Mesenchymal stem cell (in vitro differentiated cells and primary cell): ENCODE measurements at regions not wholly inside any gene's neighbourhood (a gene's known extent, or its start where the extent isn't known, plus 50 kb on each side); places are given as distances from the start of the nearest gene placed in this dataset.

ENCODE experiments used
- DNase-seq: peaks from one replicate; pipeline ENCODE4 v3.0.0-alpha.2; 2013
- H2AFZ ChIP-seq: one replicate; pipeline ENCODE4 v1.6.1; 2013; ENCODE audit warnings: low read depth, mild to moderate bottlenecking, control low read depth, inconsistent platforms, low read length, moderate library complexity
- H2AK5ac ChIP-seq: 2 replicates; pipeline ENCODE4 v1.6.1; 2013; ENCODE audit warnings: low read length, moderate library complexity, mild to moderate bottlenecking, inconsistent platforms; ENCODE audit not compliant: severe bottlenecking
- H2BK120ac ChIP-seq: one replicate; pipeline ENCODE4 v1.6.1; 2013; ENCODE audit warnings: low read depth, mild to moderate bottlenecking, inconsistent platforms, low read length, moderate library complexity
- H2BK12ac ChIP-seq, 2 experiments: one replicate each; pipeline ENCODE4 v1.6.1; 2013; ENCODE audit warnings: inconsistent platforms in 2 of 2, low read length in 2 of 2, mild to moderate bottlenecking in 2 of 2, moderate library complexity in 2 of 2, control low read depth in 1 of 2
- H2BK15ac ChIP-seq: one replicate; pipeline ENCODE4 v1.6.1; 2013; ENCODE audit warnings: mild to moderate bottlenecking, low read depth, inconsistent platforms; ENCODE audit not compliant: poor library complexity, severe bottlenecking
- H2BK5ac ChIP-seq: 2 replicates; pipeline ENCODE4 v1.6.1; 2013; ENCODE audit warnings: low read depth, mild to moderate bottlenecking, low read length, control low read depth, inconsistent platforms; ENCODE audit not compliant: poor library complexity, severe bottlenecking
- H3K14ac ChIP-seq, 2 experiments: one replicate each; pipeline ENCODE4 v1.6.1; 2013; ENCODE audit warnings: inconsistent platforms in 2 of 2, low read length in 2 of 2, control low read depth in 1 of 2, mild to moderate bottlenecking in 1 of 2, moderate library complexity in 1 of 2
- H3K18ac ChIP-seq, 2 experiments: one replicate each; pipeline ENCODE4 v1.6.1; 2013; ENCODE audit warnings: inconsistent platforms in 2 of 2, low read length in 2 of 2, control low read depth in 1 of 2, low read depth in 1 of 2, mild to moderate bottlenecking in 1 of 2
- H3K23ac ChIP-seq, 2 experiments: one replicate each; pipeline ENCODE4 v1.6.1; 2013; ENCODE audit warnings: inconsistent platforms in 2 of 2, low read length in 2 of 2, mild to moderate bottlenecking in 2 of 2, moderate library complexity in 2 of 2, control low read depth in 1 of 2
- H3K27ac ChIP-seq: 2 replicates; pipeline ENCODE4 v1.5.1; 2013; ENCODE audit warnings: mild to moderate bottlenecking, moderate library complexity, low read length, control low read depth, inconsistent platforms; ENCODE audit not compliant: poor library complexity, severe bottlenecking
- H3K27me3 ChIP-seq, 2 experiments: 2 replicates each; pipeline versions ENCODE4 v1.6.1 to v1.7.0; 2013; ENCODE audit warnings: low read length in 2 of 2, mild to moderate bottlenecking in 2 of 2, moderate library complexity in 2 of 2, control low read depth in 1 of 2, inconsistent platforms in 1 of 2; ENCODE audit not compliant: control insufficient read depth in 1 of 2, insufficient read depth in 1 of 2
- H3K36me3 ChIP-seq, 2 experiments: 2 replicates each; pipeline versions ENCODE4 v1.6.1 to v1.7.0; 2013; ENCODE audit warnings: low read length in 2 of 2, control low read depth in 1 of 2, inconsistent platforms in 1 of 2, low read depth in 1 of 2, mild to moderate bottlenecking in 1 of 2; ENCODE audit not compliant: insufficient read depth in 2 of 2, control insufficient read depth in 1 of 2
- H3K4ac ChIP-seq, 2 experiments: one replicate each; pipeline ENCODE4 v1.6.1; 2013; ENCODE audit warnings: inconsistent platforms in 2 of 2, low read length in 2 of 2, mild to moderate bottlenecking in 2 of 2, moderate library complexity in 2 of 2, control low read depth in 1 of 2, low read depth in 1 of 2
- H3K4me1 ChIP-seq: 2 replicates; pipeline ENCODE4 v1.6.1; 2013; ENCODE audit warnings: low read depth, low read length, control low read depth; ENCODE audit not compliant: control insufficient read depth, insufficient read depth
- H3K4me2 ChIP-seq: 2 replicates; pipeline ENCODE4 v1.6.1; 2013; ENCODE audit warnings: low read length, mild to moderate bottlenecking, inconsistent platforms; ENCODE audit not compliant: poor library complexity, severe bottlenecking
- H3K4me3 ChIP-seq, 2 experiments: 2 replicates each; pipeline versions ENCODE4 v1.5.1 to v1.7.0; 2013; ENCODE audit warnings: low read length in 2 of 2, mild to moderate bottlenecking in 2 of 2, control low read depth in 1 of 2, low read depth in 1 of 2; ENCODE audit not compliant: insufficient read depth in 1 of 2
- H3K79me1 ChIP-seq: replicated peaks from 2 replicates; pipeline ENCODE4 v1.6.1; 2013; ENCODE audit warnings: mild to moderate bottlenecking, control low read depth, low read length, inconsistent platforms; ENCODE audit not compliant: poor library complexity, severe bottlenecking
- H3K9ac ChIP-seq: 2 replicates; pipeline ENCODE4 v1.7.0; 2013; ENCODE audit warnings: mild to moderate bottlenecking, low read length, moderate library complexity
- H3K9me3 ChIP-seq: 2 replicates; pipeline ENCODE4 v1.7.0; 2013; ENCODE audit warnings: mild to moderate bottlenecking, low read length; ENCODE audit not compliant: control insufficient read depth
- H4K8ac ChIP-seq: one replicate; pipeline ENCODE4 v1.6.1; 2013; ENCODE audit warnings: inconsistent platforms, mild to moderate bottlenecking, low read length, moderate library complexity
- H4K91ac ChIP-seq: one replicate; pipeline ENCODE4 v1.6.1; 2013; ENCODE audit warnings: mild to moderate bottlenecking, low read length, inconsistent platforms
- WGBS: methylation state at CpG from one replicate; pipeline ENCODE4 v1.1.7; 2013; ENCODE audit warnings: mixed read lengths; 5-methylcytosine and 5-hydroxymethylcytosine counted together

DNA sequence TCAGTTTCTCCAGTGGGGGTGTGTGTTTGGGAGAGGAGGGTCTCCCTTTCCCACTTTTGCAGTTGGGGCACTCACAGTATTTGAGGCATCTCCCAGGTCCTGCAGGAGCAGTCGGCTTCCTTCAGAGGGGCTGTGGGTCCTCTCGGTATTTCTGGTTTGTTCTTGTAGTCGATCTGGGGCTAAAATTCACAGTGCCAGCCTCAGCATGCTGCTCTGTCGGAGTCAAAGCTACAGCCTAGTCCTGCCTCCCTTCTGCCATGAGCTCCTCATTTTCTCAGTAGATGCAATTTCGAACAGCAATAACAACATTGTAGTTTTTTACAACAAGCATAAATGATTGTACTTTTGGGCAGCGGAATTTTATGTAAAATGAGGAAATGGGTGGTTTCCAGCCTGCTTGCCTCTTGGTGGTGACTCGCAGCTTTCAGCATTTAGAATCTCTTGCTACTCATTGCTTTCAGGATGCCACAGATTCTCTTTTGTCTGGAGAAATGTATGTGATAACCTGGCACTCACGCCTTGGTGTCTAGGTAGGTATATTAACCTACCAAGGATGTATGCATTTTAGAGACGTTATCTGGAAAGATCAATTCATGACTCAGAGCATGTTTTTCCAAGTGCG, 82.4 kb upstream of the C21orf91 start:
- no peak overlapping the region for H4K91ac ChIP-seq
- H4K8ac ChIP-seq, result no peak overlapping the region
- no peak overlapping the region for H3K18ac ChIP-seq
- H3K4me3 ChIP-seq, result peak overlapping the region in 1 of 2 experiments; percentile 57
- no peak overlapping the region for H3K14ac ChIP-seq
- DNase-seq, result peak; percentile 14
- 85% methylated on average over 9 of the region's 10 CpGs for WGBS
- H2BK12ac ChIP-seq, result no peak overlapping the region
- H3K23ac ChIP-seq, result no peak overlapping the region
- no peaks in the 10 kb centered on the region for H3K9me3 ChIP-seq
- no peaks in the 10 kb centered on the region for H3K4me1 ChIP-seq
- no peak overlapping the region for H3K4me2 ChIP-seq
- H2AK5ac ChIP-seq, result no peak overlapping the region
- H3K9ac ChIP-seq, result peak overlapping the region; percentile 38
- no peak overlapping the region for H2AFZ ChIP-seq
- no peaks in the 10 kb centered on the region for H3K36me3 ChIP-seq
- H3K79me1 ChIP-seq, result no peaks in the 10 kb centered on the region
- no peaks in the 10 kb centered on the region for H3K27me3 ChIP-seq
- H3K4ac ChIP-seq, result no peak overlapping the region
- H3K27ac ChIP-seq, result no peak overlapping the region
- H2BK5ac ChIP-seq, result no peak overlapping the region
- H2BK120ac ChIP-seq, result no peak overlapping the region
- H2BK15ac ChIP-seq, result no peak overlapping the region

DNA sequence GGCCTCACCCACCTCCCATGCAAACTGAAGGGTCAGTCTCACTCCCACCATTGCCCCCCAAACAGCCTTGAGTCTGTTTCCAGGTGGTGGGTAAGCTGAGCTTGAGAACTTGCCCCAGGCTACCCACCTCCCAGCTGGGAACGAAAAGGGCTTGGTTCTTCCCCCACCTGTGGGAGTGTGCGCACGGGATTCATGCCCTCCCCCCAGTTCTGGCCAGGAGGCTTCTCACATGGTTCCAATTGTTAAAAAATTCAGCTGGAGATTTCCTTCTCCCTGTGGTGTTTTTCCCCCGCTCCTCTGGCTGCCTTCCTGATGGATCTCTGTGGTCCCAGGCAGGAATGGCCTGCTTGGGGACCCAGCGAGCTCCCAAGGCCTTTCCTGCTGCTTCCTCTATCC, 81.8 kb upstream of the C21orf91 start:
- Histone ChIP-seq H3K14ac (no peak overlapping the region), H3K79me1 (no peaks in the 10 kb centered on the region), H2AFZ (no peak overlapping the region), H4K91ac (peak overlapping the region; percentile 28), H3K9ac (no peak overlapping the region), H3K4me1 (no peaks in the 10 kb centered on the region), H3K9me3 (no peaks in the 10 kb centered on the region), H2AK5ac (no peak overlapping the region), H3K4me2 (no peak overlapping the region), H2BK12ac (no peak overlapping the region), H3K4me3 (peak overlapping the region in 1 of 2 experiments; percentile 57), H3K4ac (no peak overlapping the region), H2BK5ac (no peak overlapping the region), H2BK15ac (no peak overlapping the region), H3K27me3 (no peaks in the 10 kb centered on the region), H4K8ac (no peak overlapping the region), H2BK120ac (no peak overlapping the region), H3K23ac (no peak overlapping the region), H3K18ac (no peak overlapping the region), H3K36me3 (no peaks in the 10 kb centered on the region), H3K27ac (no peak overlapping the region)
- DNase-seq, result no peak
- 93% methylated on average over 5 of the region's 5 CpGs for WGBS

DNA sequence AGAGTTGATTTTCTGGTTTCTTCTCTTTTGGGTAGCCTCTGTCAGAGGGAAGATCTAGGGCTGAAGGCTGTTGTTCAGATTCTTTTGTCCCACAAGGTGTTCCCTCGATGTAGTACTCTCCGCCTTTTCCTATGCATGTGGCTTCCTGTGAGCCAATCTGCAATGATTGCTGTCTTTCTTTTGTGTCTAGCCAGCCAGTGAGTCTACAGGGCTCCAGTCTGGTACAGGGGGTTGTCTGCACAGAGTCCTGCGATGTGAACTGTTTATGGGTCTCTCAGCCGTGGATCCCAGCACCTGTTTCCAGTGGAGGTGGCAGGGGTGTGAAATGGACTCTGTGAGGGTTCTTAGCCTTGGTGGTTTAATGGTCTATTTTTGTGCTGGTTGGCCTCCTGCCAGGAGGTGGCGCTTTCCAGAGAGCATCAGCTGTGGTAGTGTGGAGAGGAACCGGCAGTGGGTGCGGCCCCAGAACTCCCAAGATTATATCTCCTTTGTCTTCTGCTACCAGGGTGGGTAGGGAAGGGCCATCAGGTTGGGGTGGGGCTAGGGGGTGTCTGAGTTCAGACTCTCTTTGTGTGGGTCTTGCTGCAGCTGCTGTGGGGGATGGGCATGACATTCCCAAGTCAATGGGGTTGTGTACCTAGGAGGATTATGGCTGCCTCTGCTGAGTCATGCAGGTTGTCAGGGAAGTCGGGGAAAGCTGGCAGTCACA, 81.3 kb upstream of the C21orf91 start:
- no peak overlapping the region for H2BK12ac ChIP-seq
- DNase-seq, result no peak
- no peak overlapping the region for H2BK120ac ChIP-seq
- no peak overlapping the region for H3K23ac ChIP-seq
- no peak overlapping the region for H3K14ac ChIP-seq
- peak overlapping the region; percentile 28 for H4K91ac ChIP-seq
- H2AFZ ChIP-seq, result no peak overlapping the region
- no peak overlapping the region for H2AK5ac ChIP-seq
- H3K4me1 ChIP-seq, result no peaks in the 10 kb centered on the region
- H3K18ac ChIP-seq, result no peak overlapping the region
- no peak overlapping the region for H3K4ac ChIP-seq
- H3K9me3 ChIP-seq, result no peaks in the 10 kb centered on the region
- no peak overlapping the region for H3K4me2 ChIP-seq
- H4K8ac ChIP-seq, result no peak overlapping the region
- WGBS, result 89% methylated on average over 7 of the region's 8 CpGs
- H2BK5ac ChIP-seq, result no peak overlapping the region
- H3K4me3 ChIP-seq, result no peak overlapping the region
- no peak overlapping the region for H3K27ac ChIP-seq
- no peak overlapping the region for H3K9ac ChIP-seq
- H3K79me1 ChIP-seq, result no peaks in the 10 kb centered on the region
- H3K36me3 ChIP-seq, result no peaks in the 10 kb centered on the region
- no peak overlapping the region for H2BK15ac ChIP-seq
- no peaks in the 10 kb centered on the region for H3K27me3 ChIP-seq

DNA sequence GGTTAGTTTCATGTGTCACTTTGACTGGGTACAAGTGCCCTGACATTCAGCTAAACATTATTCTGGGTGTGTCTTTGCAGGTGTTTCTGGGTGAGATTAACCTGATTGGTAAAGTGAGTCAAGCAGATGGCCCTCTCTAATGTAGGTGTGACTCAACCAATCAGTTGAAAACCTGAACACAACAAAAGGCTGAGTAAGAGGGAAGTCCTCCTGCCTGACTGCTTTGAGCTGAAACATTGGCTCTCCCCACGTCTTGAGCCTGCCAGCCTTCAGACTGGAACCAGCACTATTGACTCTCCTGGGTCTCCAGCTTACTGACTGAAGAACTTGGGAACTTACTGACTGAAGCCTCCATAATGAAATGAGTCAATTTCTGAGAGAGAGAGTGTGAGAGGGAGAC, 70.0 kb upstream of the C21orf91 start:
- H3K27ac ChIP-seq, result no peak overlapping the region
- no peaks in the 10 kb centered on the region for H3K79me1 ChIP-seq
- no peak overlapping the region for H3K14ac ChIP-seq
- peak overlapping the region; percentile 64 for H4K8ac ChIP-seq
- peaks cover 0 to 4% of the 10 kb centered on the region in 2 experiments for H3K27me3 ChIP-seq
- no peak overlapping the region for H2AFZ ChIP-seq
- H3K9ac ChIP-seq, result no peak overlapping the region
- no peak overlapping the region for H3K18ac ChIP-seq
- no peak overlapping the region for H2BK5ac ChIP-seq
- H2BK120ac ChIP-seq, result no peak overlapping the region
- H2BK12ac ChIP-seq, result no peak overlapping the region
- H3K36me3 ChIP-seq, result no peaks in the 10 kb centered on the region
- no peak overlapping the region for H3K23ac ChIP-seq
- no peaks in the 10 kb centered on the region for H3K4me1 ChIP-seq
- no peaks in the 10 kb centered on the region for H3K9me3 ChIP-seq
- H3K4me3 ChIP-seq, result no peak overlapping the region
- no peak overlapping the region for H3K4me2 ChIP-seq
- WGBS, result 50% methylated on average over 1 of the region's 1 CpG
- H2BK15ac ChIP-seq, result no peak overlapping the region
- H4K91ac ChIP-seq, result no peak overlapping the region
- no peak overlapping the region for H3K4ac ChIP-seq
- no peak for DNase-seq
- H2AK5ac ChIP-seq, result no peak overlapping the region
